ENCODE measurements at regions not wholly inside any gene's neighbourhood (a gene's known extent, or its start where the extent isn't known, plus 50 kb on each side); places are given as distances from the start of the nearest gene placed in this dataset.
"Not testable (repeated sequence)": the region's sequence is repeated elsewhere in the genome, so short reads cannot be mapped to it uniquely, and the experiment has no call there.

- DNase-seq: not testable (repeated sequence)
Measured at GRCh38 chr2:89234818-89235466, 543.5 kb downstream of the RPIA start.

GRCh38 chr2:89236832-89237450 lies 545.5 kb downstream of the RPIA start:
- not testable (repeated sequence) for DNase-seq

GRCh38 chr2:89237783-89238182 lies 546.3 kb downstream of the RPIA start:
- not testable (repeated sequence) for DNase-seq

- DNase-seq: not testable (repeated sequence)
Measured at GRCh38 chr2:89243114-89243700, 551.7 kb downstream of the RPIA start.

GRCh38 chr2:89244407-89244806 lies 552.9 kb downstream of the RPIA start:
- DNase-seq: not testable (repeated sequence)

- DNase-seq: not testable (repeated sequence)
Measured at GRCh38 chr2:89245478-89245877, 554.0 kb downstream of the RPIA start.

GRCh38 chr2:89246027-89246426 lies 554.6 kb downstream of the RPIA start:
- DNase-seq: not testable (repeated sequence)

GRCh38 chr2:89246620-89247019 lies 555.1 kb downstream of the RPIA start:
- DNase-seq: not testable (repeated sequence)

- not testable (repeated sequence) for DNase-seq
Measured at GRCh38 chr2:89255013-89255412, 563.5 kb downstream of the RPIA start.

GRCh38 chr2:89273443-89273842 lies 582.0 kb downstream of the RPIA start:
- DNase-seq: not testable (repeated sequence)

GRCh38 chr2:89280536-89280935 lies 589.1 kb downstream of the RPIA start:
- not testable (repeated sequence) for DNase-seq

GRCh38 chr2:89286448-89287080 lies 595.1 kb downstream of the RPIA start:
- DNase-seq: not testable (repeated sequence)

- DNase-seq: not testable (repeated sequence)
Measured at GRCh38 chr2:89287084-89287483, 595.6 kb downstream of the RPIA start.

GRCh38 chr2:89291717-89292298 lies 600.3 kb downstream of the RPIA start:
- not testable (repeated sequence) for DNase-seq

- DNase-seq: not testable (repeated sequence)
Measured at GRCh38 chr2:89293399-89293798, 601.9 kb downstream of the RPIA start.

- DNase-seq: not testable (repeated sequence)
Measured at GRCh38 chr2:89294335-89294734, 602.9 kb downstream of the RPIA start.

- DNase-seq: not testable (repeated sequence)
Measured at GRCh38 chr2:89296820-89297398, 605.4 kb downstream of the RPIA start.

GRCh38 chr2:89299196-89299595 lies 607.7 kb downstream of the RPIA start:
- DNase-seq: not testable (repeated sequence)

GRCh38 chr2:89305623-89306022 lies 614.1 kb downstream of the RPIA start:
- not testable (repeated sequence) for DNase-seq

GRCh38 chr2:89306869-89307637 lies 615.6 kb downstream of the RPIA start:
- not testable (repeated sequence) for DNase-seq

- DNase-seq: not testable (repeated sequence)
Measured at GRCh38 chr2:89318990-89319389, 627.5 kb downstream of the RPIA start.

- DNase-seq: not testable (repeated sequence)
Measured at GRCh38 chr2:89325894-89326293, 634.4 kb downstream of the RPIA start.

Data from NCI-H1436 (cell line).